Activated naive CD8-positive, alpha-beta T cell treated with anti-CD3 and anti-CD28 coated beads for 36 hours (primary cell): ENCODE measurements at regions not wholly inside any gene's neighbourhood (a gene's known extent, or its start where the extent isn't known, plus 50 kb on each side); places are given as distances from the start of the nearest gene placed in this dataset.
"Not testable (repeated sequence)": the region's sequence is repeated elsewhere in the genome, so short reads cannot be mapped to it uniquely, and the experiment has no call there.

Experiments used
- DNase-seq: peaks from one replicate; pipeline ENCODE4 v3.0.0; 2021
- H3K27ac Mint-ChIP-seq: one replicate; pipeline ENCODE4 v1.8.0; 2022; ENCODE audit warnings: mild to moderate bottlenecking, moderate library complexity, mixed read lengths
- H3K27me3 Mint-ChIP-seq: one replicate; pipeline ENCODE4 v1.8.0; 2022; ENCODE audit warnings: mild to moderate bottlenecking, mixed read lengths
- H3K36me3 Mint-ChIP-seq: one replicate; pipeline ENCODE4 v1.8.0; 2021; ENCODE audit warnings: mild to moderate bottlenecking, mixed read lengths
- H3K4me1 Mint-ChIP-seq: one replicate; pipeline ENCODE4 v1.8.0; 2021; ENCODE audit warnings: mixed read lengths
- H3K4me3 Mint-ChIP-seq: one replicate; pipeline ENCODE4 v1.8.0; 2022; ENCODE audit warnings: mild to moderate bottlenecking, moderate library complexity, mixed read lengths
- H3K9me3 Mint-ChIP-seq: one replicate; pipeline ENCODE4 v1.8.0; 2022; ENCODE audit warnings: mixed read lengths

- Mint-ChIP-seq H3K36me3 (no peaks in the 10 kb centered on the region), H3K9me3 (peaks cover 6% of the 10 kb centered on the region), H3K27ac (no peak overlapping the region), H3K4me3 (no peak overlapping the region), H3K4me1 (no peaks in the 10 kb centered on the region), H3K27me3 (peaks cover 8% of the 10 kb centered on the region)
- DNase-seq = no peak
Observed at GRCh38 chr2:19646987-19647386, 254.8 kb downstream of the TTC32 start.

GRCh38 chr2:19644763-19645162, 257.0 kb downstream of the TTC32 start:
- H3K36me3 Mint-ChIP-seq = no peaks in the 10 kb centered on the region

DNA sequence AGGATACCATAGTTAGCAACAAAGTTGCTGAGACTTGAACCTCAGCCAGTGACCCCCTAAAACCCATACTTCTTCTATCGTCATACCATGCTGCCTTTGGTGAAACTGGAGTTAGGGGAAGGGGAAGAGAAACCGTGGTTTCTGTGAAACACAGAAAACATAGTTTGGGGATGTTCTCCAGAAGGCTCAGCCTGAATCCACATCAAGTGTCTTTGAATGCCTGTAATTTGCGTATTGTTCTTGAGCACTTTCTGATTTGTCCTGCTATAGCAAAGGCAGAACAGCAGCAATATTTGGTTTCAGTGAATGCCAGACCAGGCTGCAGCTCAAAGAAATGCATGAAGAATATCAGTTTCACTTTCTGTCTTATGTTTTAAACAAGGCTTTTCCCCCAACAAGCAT, 258.7 kb downstream of the TTC32 start:
- Mint-ChIP-seq H3K4me3 (no peak overlapping the region), H3K36me3 (no peaks in the 10 kb centered on the region), H3K27me3 (peaks cover 15% of the 10 kb centered on the region), H3K4me1 (no peaks in the 10 kb centered on the region), H3K27ac (no peak overlapping the region), H3K9me3 (peaks cover 6% of the 10 kb centered on the region)
- no peak for DNase-seq

More at GRCh38 chr2:19644763-19645162, 257.0 kb downstream of the TTC32 start:
- H3K27ac Mint-ChIP-seq = no peak overlapping the region
- peaks cover 6% of the 10 kb centered on the region for H3K9me3 Mint-ChIP-seq
- DNase-seq = no peak
- peaks cover 8% of the 10 kb centered on the region for H3K27me3 Mint-ChIP-seq
- no peak overlapping the region for H3K4me3 Mint-ChIP-seq
- H3K4me1 Mint-ChIP-seq = no peaks in the 10 kb centered on the region

DNA sequence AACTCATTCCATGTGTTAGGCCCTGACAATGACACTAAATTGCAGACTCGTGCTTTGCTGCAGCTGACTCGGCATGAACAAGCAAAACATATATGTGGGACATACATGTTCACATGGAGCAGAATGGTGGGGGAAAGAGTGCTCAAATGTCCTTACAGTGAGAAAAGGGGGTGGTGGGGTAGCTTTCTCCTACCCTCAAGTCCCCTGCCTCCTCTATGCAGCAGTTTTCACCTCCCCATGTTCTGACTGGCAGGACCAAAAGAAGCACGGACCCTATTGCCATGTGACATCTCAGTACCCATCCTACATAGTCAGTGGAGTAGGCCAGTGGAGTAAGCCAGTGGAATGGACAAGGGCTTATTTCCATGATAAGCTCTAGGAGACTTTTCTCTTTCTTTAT, 259.3 kb downstream of the TTC32 start:
- Mint-ChIP-seq H3K27ac (no peak overlapping the region), H3K4me3 (no peak overlapping the region), H3K27me3 (peaks cover 15% of the 10 kb centered on the region), H3K4me1 (no peaks in the 10 kb centered on the region), H3K36me3 (no peaks in the 10 kb centered on the region), H3K9me3 (peaks cover 6% of the 10 kb centered on the region)
- DNase-seq = no peak

DNA sequence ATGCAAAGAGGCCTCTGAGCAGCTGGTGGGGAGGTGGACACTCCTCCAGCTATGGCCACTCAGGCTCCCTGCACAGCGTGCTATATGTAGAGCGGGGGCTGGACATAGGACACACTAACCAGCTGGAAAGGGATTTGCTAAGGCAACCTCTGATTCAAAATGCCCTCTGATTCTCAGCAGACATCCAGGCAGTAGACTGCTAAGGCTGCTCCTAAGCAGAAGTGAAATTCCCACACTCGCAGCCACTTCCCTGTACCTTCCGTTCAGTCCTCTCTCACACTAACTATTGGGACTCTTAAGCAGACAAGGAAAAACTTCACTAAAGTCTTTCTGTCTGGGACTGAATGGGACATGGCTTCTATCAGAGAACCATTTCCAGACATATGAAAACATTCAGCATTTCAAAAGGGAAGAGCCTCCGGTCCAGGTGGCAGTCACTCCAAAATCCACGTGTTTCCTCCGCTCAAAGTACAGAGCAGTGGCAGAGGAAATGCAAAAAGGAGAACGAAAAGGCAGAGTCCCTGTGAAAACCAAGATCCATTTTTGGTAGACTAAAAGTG, 265.8 kb downstream of the TTC32 start:
- H3K4me1 Mint-ChIP-seq = no peaks in the 10 kb centered on the region
- no peaks in the 10 kb centered on the region for H3K36me3 Mint-ChIP-seq
- H3K9me3 Mint-ChIP-seq = no peaks in the 10 kb centered on the region
- H3K27me3 Mint-ChIP-seq = peaks cover 26% of the 10 kb centered on the region
- no peak for DNase-seq
- H3K27ac Mint-ChIP-seq = no peak overlapping the region
- no peak overlapping the region for H3K4me3 Mint-ChIP-seq

DNA sequence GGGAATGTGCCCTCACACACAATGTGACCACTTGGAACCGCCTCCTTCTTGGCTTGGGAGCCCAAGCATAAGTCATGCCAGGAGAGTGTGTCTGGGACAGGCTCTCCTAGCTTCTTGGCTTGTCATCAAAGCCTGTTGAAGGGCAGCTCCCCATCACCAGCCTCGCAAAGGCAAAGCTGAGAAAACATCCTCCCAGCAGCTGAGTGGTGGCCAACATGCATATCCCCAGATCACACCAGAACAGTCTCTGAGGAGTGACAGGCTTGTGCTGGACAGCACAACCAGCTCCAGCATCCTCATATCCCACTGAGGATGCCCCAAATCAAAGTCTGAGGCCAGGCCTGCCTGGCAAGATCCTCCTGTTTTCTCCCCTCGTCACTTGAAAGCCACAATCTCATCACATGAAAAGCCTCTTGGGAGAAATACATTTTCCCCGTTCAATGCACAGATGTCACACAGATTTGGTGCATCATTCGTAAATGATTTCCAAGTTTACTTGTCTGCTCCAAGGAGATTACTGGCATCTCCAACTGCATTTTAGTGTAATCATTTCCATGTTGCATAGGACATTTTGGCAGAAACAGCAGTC, 269.3 kb downstream of the TTC32 start:
- DNase-seq = no peak
- Mint-ChIP-seq H3K36me3 (no peaks in the 10 kb centered on the region), H3K27ac (no peak overlapping the region), H3K27me3 (peaks cover 20% of the 10 kb centered on the region), H3K4me1 (no peaks in the 10 kb centered on the region), H3K9me3 (peaks cover 1% of the 10 kb centered on the region), H3K4me3 (no peak overlapping the region)

- Mint-ChIP-seq H3K27ac (no peak overlapping the region), H3K27me3 (peaks cover 20% of the 10 kb centered on the region)
Observed at GRCh38 chr2:19631871-19632270, 269.9 kb downstream of the TTC32 start.

GRCh38 chr2:19630921-19631320, 270.9 kb downstream of the TTC32 start:
- no peaks in the 10 kb centered on the region for H3K4me1 Mint-ChIP-seq

More at GRCh38 chr2:19631871-19632270, 269.9 kb downstream of the TTC32 start:
- no peaks in the 10 kb centered on the region for H3K36me3 Mint-ChIP-seq
- H3K4me1 Mint-ChIP-seq = no peaks in the 10 kb centered on the region
- no peak overlapping the region for H3K4me3 Mint-ChIP-seq
- peaks cover 7% of the 10 kb centered on the region for H3K9me3 Mint-ChIP-seq
- no peak for DNase-seq

GRCh38 chr2:19627359-19627758, 268.9 kb upstream of the OSR1 start:
- Mint-ChIP-seq H3K4me3 (no peak overlapping the region), H3K36me3 (no peaks in the 10 kb centered on the region), H3K9me3 (peaks cover 14% of the 10 kb centered on the region), H3K4me1 (no peaks in the 10 kb centered on the region), H3K27ac (no peak overlapping the region), H3K27me3 (no peaks in the 10 kb centered on the region)
- DNase-seq = no peak

More at GRCh38 chr2:19630921-19631320, 270.9 kb downstream of the TTC32 start:
- no peak overlapping the region for H3K4me3 Mint-ChIP-seq
- no peaks in the 10 kb centered on the region for H3K36me3 Mint-ChIP-seq
- peaks cover 14% of the 10 kb centered on the region for H3K9me3 Mint-ChIP-seq
- no peak for DNase-seq
- peaks cover 12% of the 10 kb centered on the region for H3K27me3 Mint-ChIP-seq
- H3K27ac Mint-ChIP-seq = no peak overlapping the region

DNA sequence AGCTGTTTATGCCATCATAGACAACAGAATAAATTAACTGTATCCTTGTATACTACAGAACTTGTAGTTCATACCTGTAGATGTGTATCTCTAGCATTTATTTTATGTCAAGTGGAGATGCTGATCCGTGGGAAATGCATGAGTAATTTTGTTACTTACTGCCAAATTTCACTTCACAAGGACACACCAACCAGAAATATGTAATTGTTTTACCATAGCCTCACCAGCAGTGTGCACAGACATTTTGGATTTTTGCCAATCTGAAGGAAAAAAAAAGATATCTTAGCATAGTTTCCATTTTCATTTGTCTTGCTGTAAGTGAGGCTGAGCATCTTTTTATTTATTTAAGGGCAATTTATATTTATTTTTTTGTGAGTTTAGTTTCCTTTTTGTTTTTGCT, 265.1 kb upstream of the OSR1 start:
- Mint-ChIP-seq H3K27ac (no peak overlapping the region), H3K9me3 (peaks cover 15% of the 10 kb centered on the region), H3K36me3 (no peaks in the 10 kb centered on the region), H3K4me3 (no peak overlapping the region), H3K4me1 (no peaks in the 10 kb centered on the region), H3K27me3 (peaks cover 2% of the 10 kb centered on the region)
- DNase-seq = no peak

GRCh38 chr2:19617257-19617848, 258.9 kb upstream of the OSR1 start:
- H3K36me3 Mint-ChIP-seq = no peaks in the 10 kb centered on the region
- H3K27ac Mint-ChIP-seq = no peak overlapping the region
- peaks cover 14% of the 10 kb centered on the region for H3K27me3 Mint-ChIP-seq
- no peaks in the 10 kb centered on the region for H3K4me1 Mint-ChIP-seq
- no peak overlapping the region for H3K4me3 Mint-ChIP-seq
- H3K9me3 Mint-ChIP-seq = peaks cover 32% of the 10 kb centered on the region
- DNase-seq = no peak

DNA sequence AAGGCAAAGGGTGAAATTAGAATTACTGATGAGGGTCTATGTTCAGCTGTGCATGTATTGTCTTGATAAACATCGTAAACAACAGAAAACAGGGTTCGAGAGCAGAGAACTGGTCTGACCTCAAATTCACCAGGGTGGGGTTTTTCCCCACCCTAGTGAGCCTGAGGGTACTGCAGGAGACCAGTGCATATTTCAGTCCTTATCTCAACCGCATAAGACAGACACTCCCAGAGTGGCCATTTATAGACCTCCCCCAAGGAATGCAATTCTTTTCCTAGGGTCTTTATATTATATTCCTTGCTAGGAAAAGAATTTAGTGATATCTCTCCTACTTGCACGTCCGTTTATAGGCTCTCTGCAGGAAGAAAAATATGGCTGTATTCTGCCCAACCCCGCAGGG, 257.0 kb upstream of the OSR1 start:
- H3K27ac Mint-ChIP-seq, H3K4me3 Mint-ChIP-seq, DNase-seq, H3K4me1 Mint-ChIP-seq, H3K36me3 Mint-ChIP-seq: not testable (repeated sequence)
- peaks cover 32% of the 10 kb centered on the region for H3K9me3 Mint-ChIP-seq
- H3K27me3 Mint-ChIP-seq = peaks cover 14% of the 10 kb centered on the region

DNA sequence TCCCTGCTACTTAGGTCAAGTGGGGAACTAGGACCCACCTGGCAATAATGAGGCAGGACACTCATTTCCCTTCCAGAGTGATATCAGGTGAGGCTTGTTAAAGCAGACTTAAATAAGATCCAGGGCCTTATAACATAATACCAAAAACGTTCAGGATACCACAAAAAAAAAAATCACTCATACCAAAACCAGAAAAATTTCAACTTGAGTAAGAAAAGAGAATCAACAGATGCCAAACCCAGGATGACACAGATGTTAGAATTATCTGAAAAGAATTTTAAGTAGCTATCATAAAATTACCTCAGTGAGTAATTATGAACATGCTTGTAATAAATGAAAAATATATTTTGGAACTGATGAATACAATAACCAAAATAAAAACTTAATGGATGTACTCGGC, 255.6 kb upstream of the OSR1 start:
- peaks cover 14% of the 10 kb centered on the region for H3K27me3 Mint-ChIP-seq
- H3K4me1 Mint-ChIP-seq = no peaks in the 10 kb centered on the region
- DNase-seq = no peak
- H3K36me3 Mint-ChIP-seq = no peaks in the 10 kb centered on the region
- H3K4me3 Mint-ChIP-seq = no peak overlapping the region
- peaks cover 32% of the 10 kb centered on the region for H3K9me3 Mint-ChIP-seq
- H3K27ac Mint-ChIP-seq = no peak overlapping the region

DNA sequence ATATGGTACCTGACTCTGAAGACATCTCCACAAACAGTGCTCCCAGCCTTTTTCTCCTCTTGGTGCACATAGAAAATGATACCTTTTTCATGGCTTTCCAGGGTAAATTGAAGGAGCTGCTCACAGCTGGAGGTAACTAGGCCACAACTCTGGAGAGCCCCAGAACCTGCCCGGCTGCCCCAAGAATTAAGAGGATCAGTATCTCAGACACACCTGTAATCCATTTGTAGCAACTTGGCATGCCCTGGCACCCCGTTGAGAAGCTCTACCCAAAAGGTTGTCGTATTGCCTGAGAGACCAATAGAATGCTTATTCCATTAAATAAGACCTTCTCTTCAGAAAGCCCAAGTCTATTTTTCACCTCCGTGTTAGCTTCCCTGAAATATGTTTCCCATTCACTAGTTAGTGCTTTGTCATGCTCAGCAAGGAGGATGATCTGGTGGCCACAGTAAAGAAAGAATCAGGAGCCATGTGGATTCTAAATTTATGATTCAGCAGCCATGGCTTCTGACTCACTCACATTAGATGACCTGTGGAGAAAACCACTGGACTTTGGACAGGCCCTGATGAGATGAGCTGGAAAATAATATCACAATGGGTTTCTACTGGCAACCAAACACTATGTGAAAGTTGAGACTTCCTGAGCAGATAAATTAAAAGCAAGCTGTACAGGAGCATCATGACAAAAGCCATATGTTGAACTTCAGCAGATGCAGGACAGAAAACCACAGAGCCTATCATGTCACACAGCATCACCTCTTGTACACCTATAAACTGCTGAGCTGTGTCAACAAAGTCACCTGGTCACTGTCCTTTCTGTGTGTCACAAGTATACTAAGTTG, 253.3 kb upstream of the OSR1 start:
- Mint-ChIP-seq H3K4me3 (no peak overlapping the region), H3K9me3 (peaks cover 22% of the 10 kb centered on the region), H3K27me3 (peaks cover 17% of the 10 kb centered on the region), H3K36me3 (no peaks in the 10 kb centered on the region), H3K27ac (no peak overlapping the region), H3K4me1 (no peaks in the 10 kb centered on the region)
- no peak for DNase-seq

DNA sequence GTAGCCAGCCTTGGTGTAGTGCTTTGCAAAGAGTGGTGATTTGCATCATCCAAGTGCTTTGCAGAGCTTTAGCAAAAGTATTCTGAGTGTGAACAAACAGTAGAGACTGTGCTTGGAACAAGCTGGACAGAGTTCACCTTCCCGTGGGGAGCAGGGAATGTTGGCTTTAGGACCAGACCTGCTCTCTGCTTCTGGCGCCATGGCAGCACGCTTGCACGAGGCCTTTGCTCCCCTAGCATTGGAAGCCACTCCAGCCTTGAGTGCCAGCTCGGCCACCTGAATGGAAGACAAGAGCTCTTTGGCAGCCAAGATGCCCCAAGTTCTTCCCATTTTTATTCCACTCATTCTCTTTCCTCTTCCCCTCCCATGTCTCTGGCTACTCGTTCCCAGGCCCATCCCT, 250.8 kb upstream of the OSR1 start:
- Mint-ChIP-seq H3K9me3 (peaks cover 6% of the 10 kb centered on the region), H3K27me3 (peaks cover 15% of the 10 kb centered on the region), H3K36me3 (no peaks in the 10 kb centered on the region), H3K4me3 (no peak overlapping the region), H3K4me1 (no peaks in the 10 kb centered on the region), H3K27ac (no peak overlapping the region)
- no peak for DNase-seq
